GM06990 (cell line): ENCODE measurements at regions not wholly inside any gene's neighbourhood (a gene's known extent, or its start where the extent isn't known, plus 50 kb on each side); places are given as distances from the start of the nearest gene placed in this dataset.

Source experiments
- DNase-seq: peaks from one replicate; pipeline ENCODE4 v3.0.0-alpha.2; 2011; ENCODE audit not compliant: insufficient read length; ENCODE audit errors: extremely low read depth
- H3K27me3 ChIP-seq: replicated peaks from 2 replicates; pipeline ENCODE4 v1.6.0; 2011; ENCODE audit warnings: low read length; ENCODE audit not compliant: control insufficient read depth, insufficient read depth
- H3K36me3 ChIP-seq: 2 replicates; pipeline ENCODE4 v1.5.1; 2011; ENCODE audit warnings: low read length; ENCODE audit not compliant: control insufficient read depth, insufficient read depth
- H3K4me3 ChIP-seq: replicated peaks from 2 replicates; pipeline ENCODE4 v1.5.1; 2011; ENCODE audit warnings: low read depth, mild to moderate bottlenecking, control low read depth, low read length
- TF ChIP-seq, protein P1 (sequence below): IDR thresholded peaks from 2 replicates; pipeline ENCODE4 v1.5.1; 2011; ENCODE audit warnings: low read length, control low read depth, mild to moderate bottlenecking, inconsistent platforms; ENCODE audit not compliant: insufficient read depth, poor library complexity, severe bottlenecking

DNA sequence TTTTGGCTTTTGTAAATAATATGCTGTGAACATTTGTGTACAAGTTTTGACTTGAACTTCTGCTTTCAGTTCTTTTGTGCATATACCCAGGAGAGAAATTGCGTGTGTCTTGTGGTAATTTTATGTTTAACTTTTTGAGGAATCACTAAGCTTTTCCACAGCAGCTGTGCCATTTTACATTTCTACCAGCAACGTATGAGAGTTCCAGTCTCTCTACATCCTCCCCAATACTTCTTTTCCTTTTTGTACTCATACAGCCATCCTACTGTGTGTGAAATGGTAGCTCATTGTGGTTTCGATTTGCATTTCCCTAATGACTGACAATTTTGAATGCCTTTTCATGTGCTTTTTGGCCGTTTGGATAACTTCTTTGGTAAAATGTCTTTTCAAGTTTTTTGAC, 66.3 kb upstream of the INHBA start:
- TF ChIP-seq, protein P1, sequence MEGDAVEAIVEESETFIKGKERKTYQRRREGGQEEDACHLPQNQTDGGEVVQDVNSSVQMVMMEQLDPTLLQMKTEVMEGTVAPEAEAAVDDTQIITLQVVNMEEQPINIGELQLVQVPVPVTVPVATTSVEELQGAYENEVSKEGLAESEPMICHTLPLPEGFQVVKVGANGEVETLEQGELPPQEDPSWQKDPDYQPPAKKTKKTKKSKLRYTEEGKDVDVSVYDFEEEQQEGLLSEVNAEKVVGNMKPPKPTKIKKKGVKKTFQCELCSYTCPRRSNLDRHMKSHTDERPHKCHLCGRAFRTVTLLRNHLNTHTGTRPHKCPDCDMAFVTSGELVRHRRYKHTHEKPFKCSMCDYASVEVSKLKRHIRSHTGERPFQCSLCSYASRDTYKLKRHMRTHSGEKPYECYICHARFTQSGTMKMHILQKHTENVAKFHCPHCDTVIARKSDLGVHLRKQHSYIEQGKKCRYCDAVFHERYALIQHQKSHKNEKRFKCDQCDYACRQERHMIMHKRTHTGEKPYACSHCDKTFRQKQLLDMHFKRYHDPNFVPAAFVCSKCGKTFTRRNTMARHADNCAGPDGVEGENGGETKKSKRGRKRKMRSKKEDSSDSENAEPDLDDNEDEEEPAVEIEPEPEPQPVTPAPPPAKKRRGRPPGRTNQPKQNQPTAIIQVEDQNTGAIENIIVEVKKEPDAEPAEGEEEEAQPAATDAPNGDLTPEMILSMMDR, result no peak
- no peak for DNase-seq

DNA sequence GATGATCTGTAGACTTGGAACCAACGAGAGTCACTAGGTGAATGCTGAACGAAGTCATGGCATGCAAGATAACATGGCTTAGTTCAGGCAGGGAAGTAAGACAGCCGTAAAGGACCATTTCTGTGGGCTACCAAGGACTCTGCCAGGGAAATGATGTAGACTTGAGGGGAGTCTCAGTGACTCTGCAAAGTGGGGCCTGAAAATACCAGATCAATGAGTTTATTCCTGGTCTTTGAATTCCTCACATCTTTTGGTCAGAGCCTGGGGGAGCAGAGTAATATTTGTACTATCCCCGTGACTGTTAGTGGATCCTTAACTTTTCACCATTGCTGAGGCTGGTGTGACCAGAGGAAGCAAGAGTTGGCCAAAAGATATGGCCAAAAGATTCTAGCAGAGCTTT, 60.7 kb upstream of the INHBA start:
- TF ChIP-seq, protein P1, result no peak
- H3K4me3 ChIP-seq, result no peak overlapping the region
- DNase-seq, result no peak
- no peaks in the 10 kb centered on the region for H3K36me3 ChIP-seq
- no peaks in the 10 kb centered on the region for H3K27me3 ChIP-seq

More for the DNA sequence above, 66.3 kb upstream of the INHBA start:
- Histone ChIP-seq H3K4me3 (no peak overlapping the region), H3K27me3 (no peaks in the 10 kb centered on the region; the same call in 1 of the 2 replicates), H3K36me3 (no peaks in the 10 kb centered on the region)

DNA sequence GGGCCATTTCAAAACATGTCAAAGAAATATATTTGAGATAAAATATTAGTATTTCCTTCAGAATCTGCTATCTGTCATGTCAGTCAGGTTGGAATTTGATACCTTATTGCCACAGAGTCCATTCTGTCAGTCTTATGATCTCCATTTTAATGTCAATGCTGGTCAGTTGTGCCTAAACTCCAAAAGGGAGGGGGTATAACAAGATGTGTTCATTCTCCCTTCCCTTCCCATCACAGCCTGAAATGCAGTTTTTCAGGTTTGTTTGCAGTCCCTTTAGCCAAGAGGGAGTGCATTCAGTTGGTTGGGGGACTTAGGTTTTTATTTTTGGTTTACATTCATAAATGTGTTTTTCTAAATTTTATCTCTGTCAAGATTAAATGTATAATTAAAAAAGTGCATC, 59.8 kb upstream of the INHBA start:
- no peaks in the 10 kb centered on the region for H3K27me3 ChIP-seq
- no peak for DNase-seq
- TF ChIP-seq, protein P1, result no peak
- H3K4me3 ChIP-seq, result no peak overlapping the region
- no peaks in the 10 kb centered on the region for H3K36me3 ChIP-seq

DNA sequence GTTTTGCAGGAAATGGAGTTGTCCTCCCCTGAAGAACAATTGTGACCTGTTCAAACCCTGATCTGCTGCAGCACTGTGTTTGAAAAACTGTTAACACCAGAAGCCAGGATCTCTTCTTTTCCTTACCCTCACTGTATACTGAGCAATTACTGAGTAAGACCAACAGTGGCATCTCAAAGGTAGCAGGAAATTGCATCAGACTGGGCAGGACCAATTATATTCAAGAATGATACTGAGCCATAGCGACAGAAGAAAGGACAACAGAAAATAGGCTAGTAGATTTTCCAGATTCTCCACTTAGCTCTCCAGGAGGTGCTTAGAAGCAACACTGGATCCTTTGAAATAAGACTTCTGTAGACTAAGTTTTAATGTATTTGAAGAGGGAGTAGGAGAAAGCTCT, 57.4 kb upstream of the INHBA start:
- TF ChIP-seq, protein P1, result no peak
- Histone ChIP-seq H3K27me3 (no peaks in the 10 kb centered on the region), H3K36me3 (no peaks in the 10 kb centered on the region), H3K4me3 (no peak overlapping the region)
- DNase-seq, result no peak

DNA sequence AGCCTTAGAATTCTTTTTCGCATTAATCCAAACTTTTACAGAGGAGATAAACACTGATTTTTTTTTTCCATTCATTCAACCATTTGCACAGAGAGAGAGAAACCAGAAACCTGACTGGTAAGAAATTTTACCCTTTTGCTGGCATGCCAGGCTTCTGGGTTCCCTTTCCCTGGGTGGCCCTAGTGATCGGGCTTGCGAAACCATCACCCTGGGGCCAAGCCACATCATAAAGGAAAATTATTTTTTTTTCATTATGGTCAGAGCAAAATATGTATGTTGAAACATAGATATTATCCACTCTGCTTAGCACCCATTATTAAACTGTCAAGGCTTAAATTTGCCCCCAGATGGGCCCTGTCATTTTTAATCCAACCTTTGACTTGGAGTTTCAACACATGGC, 55.4 kb upstream of the INHBA start:
- TF ChIP-seq, protein P1, result no peak
- no peak for DNase-seq
- no peak overlapping the region for H3K4me3 ChIP-seq
- no peaks in the 10 kb centered on the region for H3K36me3 ChIP-seq
- no peaks in the 10 kb centered on the region for H3K27me3 ChIP-seq

DNA sequence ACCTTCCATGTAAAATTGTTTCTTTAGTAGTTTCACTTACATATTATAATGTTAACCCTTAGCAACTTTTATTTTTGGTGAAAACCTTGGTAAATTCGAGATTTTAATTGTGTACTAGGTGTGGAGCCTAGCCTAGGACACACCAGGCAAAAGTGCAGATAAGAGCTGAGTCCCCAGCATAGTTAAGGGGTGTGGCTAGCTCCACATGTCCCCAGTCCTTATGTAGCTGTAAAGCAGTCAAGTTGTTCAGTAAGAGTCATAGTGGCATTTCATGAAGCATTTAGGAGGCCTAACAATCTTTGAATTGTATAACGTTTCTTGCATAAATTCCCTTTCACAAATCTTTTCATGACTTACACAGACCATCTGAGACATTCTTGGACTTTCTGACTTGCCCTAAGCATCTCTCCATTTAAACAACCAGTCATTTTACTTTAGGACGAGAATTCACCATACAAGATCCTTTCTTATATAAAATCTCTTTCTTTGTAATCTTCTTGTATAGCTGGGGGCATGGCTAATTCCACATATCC, 53.8 kb upstream of the INHBA start:
- TF ChIP-seq, protein P1, result no peak
- no peak for DNase-seq
- no peak overlapping the region for H3K4me3 ChIP-seq

More for the DNA sequence above, 53.8 kb upstream of the INHBA start:
- Histone ChIP-seq H3K27me3 (no peaks in the 10 kb centered on the region), H3K36me3 (no peaks in the 10 kb centered on the region)
